HG03457 (cell line): ENCODE measurements at regions not wholly inside any gene's neighbourhood (a gene's known extent, or its start where the extent isn't known, plus 50 kb on each side); places are given as distances from the start of the nearest gene placed in this dataset.

Experiments
- ATAC-seq: cut with Tn5 transposase; IDR thresholded peaks from one replicate; pipeline ENCODE4 v1.9.1; 2021; ENCODE audit warnings: moderate number of reproducible peaks; ENCODE audit not compliant: unreplicated experiment

DNA sequence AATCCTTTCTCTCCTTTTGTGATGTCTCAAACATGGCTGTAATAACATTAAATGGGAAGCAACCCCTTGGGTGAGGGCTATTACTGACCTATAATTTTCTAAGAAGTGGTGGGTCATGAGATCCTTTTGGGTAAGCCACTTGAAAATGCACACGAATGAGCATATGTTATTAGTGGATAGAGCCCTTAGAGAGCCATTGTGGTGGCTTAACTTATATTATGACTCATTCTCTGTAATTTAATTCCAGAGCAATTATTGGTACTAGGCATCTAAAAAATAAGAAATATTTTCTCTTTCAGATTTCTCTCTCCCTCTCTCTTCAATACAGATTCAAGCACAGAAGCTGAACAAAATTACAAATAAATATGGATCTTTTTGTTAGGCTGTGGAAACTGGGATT lies 1177.4 kb upstream of the PHF14 start:
- ATAC-seq = no peak

DNA sequence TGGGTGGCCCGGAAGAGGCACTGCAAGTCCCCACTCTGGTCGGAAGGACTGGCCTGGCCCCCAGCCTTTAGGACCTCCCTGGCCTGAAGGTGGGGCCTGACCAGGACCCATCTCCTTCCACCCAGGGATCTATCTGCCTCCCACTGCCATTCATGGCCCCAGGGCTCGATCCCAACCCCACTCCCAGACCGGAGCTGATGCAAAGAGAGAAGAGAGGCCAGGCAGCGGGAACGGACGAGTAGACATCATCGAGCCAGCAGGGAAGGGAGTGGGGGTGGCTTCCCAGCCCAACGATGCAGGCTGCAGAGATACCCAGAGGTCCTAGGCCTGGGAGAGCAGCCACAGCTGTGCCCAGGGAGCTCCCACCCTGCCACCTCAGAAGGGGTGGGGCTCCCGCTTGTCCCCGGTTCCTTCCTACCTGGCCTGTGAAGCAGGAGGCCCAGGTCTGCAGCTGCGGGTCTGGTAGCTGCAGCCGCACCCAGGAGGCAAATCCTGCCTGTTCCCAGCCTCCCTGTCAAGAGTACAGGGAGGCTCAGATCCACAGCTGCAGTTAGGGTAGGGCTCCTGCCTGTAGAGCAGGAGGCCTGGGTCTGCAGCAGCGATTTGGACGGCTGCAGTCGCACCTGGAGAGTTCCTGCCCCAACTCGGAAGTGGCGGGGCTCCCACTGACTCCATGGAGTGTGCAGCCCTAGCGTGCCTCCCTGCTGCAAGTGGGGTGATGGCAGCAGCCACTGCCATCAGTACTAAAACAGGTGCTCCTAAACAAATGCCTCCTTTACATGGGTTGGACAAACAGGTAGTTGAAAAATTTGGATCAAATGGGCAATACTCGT lies 1151.0 kb upstream of the PHF14 start:
- no peak for ATAC-seq

DNA sequence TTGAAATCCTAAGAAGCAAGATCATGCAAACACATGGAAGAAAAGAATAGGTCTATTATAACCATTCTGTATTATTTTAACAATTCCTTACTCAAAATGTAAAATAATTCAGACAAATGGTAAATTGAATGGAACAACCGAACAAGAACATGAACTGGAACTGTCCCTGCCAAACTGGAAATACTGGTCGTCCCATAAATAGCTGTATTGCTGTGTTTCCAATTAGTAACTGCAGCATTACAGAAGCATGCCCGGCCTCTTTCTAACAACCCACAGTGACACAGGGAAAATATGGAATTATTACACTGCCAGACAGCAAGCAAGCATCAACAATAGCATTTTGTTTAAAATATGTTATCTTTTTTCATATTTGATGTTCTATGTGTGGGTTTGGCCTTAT lies 1138.5 kb upstream of the PHF14 start:
- no peak for ATAC-seq

DNA sequence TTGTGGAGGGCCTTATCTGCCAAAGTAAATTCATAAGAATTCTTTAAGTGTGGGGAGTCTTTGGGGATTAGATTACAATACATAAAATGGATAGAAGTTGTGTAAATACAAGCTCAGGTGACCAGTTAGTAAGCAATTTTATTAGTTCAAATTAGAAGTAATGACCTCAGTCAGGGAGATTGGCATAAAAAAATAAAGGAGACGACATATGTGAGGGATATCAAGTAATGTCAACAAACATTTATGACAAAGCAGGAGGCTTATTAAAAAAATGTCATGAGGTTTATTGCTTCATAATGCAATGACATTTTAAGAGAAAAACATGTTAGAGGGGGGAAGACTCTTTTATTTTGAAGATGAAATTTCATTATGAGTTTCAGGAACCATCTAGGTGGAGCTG lies 1137.0 kb upstream of the PHF14 start:
- no peak for ATAC-seq

DNA sequence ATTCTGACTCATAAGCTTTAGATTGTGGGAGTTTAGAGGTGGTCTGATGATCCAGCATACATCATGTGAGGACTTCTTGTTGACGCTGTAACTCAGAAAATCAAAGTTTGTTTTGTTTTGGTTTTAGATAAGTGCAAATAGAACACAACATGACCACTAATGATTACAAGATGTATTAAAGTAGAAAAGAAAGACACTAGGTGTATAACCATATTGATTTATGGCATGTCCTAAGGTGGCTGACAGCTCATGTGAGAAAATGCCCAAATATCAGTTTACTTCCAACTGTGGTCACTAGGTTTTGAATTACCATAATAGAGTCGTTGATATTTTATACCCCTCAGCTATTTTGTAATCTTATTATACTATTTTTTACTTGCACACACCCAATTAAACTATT lies 1131.4 kb upstream of the PHF14 start:
- no peak for ATAC-seq

DNA sequence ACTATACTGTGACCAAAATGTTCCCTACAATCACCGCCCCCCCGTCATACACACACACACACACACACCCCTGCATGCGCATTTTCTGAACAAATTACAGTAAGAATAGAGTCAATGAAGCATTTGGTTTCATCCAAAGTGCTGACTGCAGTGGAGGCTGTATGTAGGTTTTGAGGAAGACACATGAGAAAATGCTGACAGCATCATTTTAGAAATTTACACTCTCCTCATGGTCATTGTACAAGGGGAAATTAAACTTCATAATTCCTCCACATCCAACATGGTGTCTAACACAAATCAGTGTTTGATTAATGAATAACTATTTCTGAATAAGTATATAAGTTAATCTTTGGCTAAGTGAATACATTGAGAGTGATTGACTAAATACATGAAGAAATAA lies 1126.8 kb upstream of the PHF14 start:
- ATAC-seq = no peak

DNA sequence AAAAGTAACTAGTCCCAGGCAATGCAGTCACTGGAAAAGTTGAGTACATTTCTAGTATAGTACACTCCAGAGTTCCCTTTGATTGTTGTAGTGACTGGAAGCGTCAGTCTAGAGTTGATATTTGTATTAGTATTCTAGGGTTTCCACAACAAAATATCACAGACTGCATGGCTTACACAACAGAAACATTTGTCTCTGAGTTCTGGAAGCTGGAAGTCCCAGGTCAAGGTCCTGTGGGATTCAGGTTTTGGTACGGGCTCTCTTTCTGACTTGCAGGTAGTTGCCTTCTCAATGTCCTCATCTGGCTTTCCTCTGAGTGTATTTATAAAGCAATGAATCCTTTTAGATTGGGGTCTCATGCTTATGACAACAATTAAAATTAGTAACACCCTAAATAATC lies 1119.1 kb upstream of the PHF14 start:
- ATAC-seq = no peak

DNA sequence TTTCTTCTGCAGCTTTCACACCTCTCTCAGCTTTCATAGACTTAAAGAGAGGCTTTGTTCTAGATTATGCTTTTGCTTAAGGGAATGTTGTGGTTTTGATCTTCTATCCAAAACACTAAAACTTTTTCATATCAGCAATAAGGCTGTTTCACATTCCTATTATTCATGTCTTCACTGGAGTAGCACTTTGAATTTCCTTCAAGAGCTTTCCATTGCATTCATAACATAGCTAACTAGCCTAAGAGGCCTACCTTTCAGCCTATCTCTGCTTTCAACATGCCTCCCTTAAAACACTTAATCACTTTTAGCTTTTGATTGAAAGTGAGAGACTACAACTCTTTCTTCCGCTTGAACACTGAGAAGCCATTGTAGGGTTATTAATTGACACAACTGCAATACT lies 1117.0 kb upstream of the PHF14 start:
- no peak for ATAC-seq

DNA sequence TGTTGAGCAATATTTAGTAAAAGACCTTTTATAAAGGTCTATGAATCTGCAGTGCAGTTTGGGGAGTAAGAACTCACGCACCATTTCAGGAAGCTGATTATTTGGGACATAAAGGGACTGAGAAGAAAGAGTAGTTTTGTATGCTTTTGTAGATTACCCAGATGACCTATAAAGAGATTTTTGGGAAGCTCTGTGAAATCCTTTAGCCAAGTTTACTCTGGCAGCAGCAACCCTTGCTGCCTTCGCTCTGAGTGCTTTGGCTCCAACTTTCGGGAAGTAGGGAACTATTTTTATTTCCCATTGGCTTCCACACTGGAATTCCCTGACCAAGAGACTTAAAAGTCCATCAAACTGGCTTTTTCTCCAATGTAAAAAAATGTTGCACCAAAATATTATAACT lies 1110.1 kb upstream of the PHF14 start:
- ATAC-seq = no peak

DNA sequence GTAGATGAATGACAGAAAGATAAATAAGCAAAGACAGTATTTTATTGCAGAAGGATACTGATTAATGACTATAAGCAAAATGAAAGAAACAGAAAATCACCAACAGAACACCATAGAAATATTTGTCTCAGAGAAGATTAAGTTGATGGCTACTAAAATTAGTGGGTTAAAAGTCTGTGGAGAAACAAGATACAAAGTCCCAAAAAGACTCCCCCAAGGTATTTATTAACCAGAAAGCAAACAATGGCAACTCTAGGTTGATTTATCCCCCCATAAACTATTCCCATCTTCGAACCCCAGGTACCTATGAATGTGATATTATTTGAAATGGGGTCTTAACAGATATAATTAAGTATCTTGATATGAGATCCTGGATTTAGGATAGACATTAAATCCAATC lies 1104.5 kb upstream of the PHF14 start:
- ATAC-seq = no peak

DNA sequence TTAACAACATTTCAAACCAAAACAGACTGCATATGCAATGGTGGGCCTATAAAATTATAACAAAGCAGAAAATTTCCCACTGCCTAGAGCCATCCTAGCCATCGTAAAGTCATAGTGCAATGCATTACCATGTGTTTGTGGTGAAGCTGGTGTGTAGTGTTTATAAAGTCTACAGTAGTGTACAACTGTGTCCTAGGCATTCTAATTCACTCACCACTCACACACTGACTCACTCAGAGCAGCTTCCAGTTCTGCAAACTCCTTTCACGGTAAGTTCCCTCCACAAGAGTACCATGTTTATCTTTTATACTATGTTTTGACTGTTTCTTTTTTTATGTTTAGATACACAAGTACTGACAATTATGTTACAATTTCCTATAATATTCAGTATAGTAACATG lies 1104.1 kb upstream of the PHF14 start:
- no peak for ATAC-seq

DNA sequence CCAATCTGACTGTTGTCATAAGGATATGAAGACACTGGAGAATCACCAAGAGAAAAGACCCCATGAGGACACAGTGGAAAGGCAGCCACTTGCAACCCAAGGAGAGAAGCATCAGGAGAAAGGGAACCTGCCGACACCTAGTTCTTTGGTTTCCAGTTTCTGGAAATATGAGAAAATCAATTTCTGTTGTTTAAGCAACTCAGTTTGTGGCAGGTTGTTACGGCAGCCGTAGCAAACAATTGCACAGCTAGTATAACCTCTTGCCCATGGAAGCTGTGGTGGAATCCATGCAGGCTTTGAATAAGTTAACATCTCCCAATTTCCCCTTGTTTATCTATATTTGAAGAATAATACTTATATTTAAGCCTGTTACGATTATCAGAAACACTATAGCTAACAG lies 1103.0 kb upstream of the PHF14 start:
- ATAC-seq = no peak

DNA sequence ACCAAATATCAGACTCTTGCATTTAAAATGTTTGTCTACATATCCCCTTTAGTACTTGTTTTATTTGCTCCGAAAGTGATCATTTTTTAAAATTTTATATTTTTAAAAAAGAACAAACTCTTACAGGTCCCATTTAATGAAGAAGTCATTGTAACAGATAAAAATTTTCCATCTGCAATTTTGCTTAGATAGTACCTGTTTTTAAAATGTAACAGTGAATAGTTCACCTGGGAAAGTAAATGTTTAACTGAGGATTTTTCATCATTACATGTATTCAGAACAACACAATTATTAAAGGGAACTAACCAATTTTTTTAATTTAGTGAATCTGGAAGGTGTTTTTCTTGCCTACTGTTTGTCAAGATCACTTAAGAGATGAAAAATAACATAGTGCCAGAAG lies 1099.5 kb upstream of the PHF14 start:
- ATAC-seq = no peak

DNA sequence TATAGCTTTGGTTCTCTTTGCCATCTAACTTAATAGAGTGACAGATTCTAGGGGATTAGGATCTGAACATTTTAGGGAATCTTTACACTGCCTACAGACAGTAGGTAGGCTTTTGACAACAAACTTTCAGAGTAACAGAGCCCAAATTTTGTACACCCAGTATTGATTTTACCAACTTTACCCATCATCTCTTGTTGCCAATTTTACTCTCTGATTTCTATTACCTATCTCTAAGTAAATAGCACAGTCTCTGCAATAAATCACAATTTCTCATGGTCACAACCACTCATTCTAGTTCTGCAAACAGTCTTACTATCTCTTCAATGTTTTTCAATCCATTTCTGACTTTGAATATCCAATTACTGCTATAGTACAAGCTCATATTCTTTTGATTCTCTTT lies 1097.6 kb upstream of the PHF14 start:
- ATAC-seq = no peak

DNA sequence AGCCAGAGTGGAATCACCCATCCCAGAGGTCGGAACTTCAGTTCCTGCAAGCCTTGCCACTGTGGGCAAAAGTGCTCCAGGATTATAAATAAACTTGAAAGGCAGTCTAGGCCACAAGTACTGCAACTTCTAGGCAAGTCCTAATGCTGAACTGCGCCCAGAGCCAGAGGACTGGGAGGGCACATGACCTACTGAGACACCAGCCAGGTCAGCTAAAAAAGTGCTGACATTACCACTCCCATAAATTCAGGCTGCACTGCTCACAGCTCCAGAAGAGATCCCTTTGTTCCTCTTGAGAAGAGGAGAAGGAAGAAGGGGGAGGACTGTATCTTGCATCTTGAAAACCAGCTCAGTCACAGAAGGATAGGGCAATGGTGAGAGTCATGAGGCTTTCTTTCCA lies 1084.1 kb upstream of the PHF14 start:
- no peak for ATAC-seq

DNA sequence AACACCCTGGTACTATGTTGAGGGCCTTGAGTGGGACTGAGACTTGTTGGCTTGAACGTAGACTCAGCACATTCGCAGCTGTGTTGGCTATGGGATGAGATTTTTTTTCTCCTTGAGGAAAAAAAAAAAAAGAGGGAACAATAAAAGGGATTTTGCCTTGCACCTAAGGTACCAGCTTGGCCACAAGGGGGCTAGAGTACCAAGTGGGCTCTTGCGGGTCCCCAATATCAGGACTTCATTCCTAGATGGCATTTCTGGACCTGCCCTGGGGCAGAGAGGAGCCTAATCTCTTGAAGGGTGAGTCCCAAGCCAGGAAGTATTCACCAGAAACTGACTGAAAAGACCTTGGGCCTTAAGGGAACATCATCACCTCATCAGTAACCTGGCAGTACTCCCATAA lies 1083.6 kb upstream of the PHF14 start:
- ATAC-seq = no peak

DNA sequence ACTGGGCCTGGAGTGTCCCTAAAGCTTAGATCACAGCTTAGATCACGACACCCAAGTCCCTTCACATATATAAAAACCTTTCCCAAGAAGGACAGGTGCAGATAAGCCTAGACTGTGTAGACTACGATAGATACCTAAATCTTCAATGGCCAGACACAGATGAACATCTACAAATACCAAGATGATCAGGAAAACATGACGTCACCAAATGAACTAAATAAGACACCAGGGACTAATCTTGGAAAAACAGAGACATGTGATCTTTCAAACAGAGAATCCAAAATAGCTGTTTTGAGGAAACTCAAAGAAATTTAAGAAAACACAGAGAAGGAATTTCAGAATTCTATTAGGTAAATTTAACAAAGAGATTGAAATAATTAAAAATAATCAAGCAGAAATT lies 1082.6 kb upstream of the PHF14 start:
- ATAC-seq = no peak

DNA sequence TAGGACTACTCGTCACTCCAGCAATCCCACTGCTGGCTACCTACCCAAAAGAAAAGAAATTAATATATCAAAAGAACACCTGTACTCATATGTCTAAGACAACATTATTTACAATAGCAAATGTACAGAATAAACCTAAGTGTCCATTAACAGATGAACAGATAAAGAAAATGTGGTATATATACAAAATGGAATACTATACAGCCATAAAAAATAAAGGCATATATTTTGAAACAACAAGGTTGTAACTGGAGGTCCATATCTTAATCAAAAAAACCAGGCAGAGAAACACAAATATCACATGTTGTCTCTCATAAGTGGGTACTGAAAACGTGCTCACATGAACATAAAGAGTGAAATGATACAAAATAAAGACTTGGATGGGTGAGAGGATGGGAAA lies 1073.3 kb upstream of the PHF14 start:
- ATAC-seq = no peak

DNA sequence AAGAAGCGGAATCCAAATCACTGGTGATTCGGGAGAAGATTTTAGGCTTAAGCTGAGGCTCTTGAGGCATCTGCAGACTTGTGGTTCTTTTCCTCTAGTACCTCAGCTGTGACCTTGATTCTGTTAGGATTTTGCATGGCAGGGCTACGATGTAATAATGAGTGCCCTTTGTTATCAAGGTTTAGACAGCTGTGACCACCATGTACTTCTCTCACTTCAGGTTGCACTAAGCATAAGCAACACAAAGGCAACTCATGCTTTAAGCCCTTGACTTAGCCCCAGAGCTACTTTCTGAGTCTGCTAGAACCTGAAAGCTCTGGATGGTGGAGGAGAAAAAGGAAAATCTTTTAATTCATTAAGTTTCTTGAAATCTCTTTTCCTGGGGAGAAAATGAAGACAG lies 1052.3 kb upstream of the PHF14 start:
- no peak for ATAC-seq

DNA sequence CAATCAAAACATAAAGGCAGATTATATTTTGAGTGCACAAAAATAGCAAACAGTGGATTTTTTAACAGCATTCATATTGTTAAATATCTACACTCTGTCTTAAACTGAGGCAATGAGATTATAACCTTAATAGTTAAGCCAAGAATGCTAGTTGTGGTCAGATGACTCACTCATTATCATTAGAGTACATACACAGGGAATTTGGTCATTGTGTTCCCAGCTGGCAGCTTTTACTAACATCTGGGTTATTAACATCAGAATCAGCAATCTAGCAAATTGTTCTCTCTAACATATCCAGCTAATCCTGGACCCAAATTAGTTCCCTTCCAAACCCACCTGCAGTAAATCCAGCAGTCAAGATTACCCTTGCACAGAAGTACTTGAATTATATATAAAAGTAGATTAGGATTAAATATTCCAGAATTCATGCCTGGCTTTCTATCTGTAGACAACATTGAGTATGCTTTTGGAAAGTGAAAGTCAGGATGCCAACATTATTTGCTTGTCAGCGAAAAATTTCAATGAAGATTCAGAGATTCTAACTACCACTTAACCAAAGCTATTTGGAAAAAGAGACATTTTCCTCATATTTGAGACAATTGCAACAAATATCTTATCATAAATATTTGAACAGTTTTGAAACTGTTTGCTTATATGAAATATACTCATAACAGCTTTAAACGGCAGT lies 1035.6 kb upstream of the PHF14 start:
- ATAC-seq = no peak

DNA sequence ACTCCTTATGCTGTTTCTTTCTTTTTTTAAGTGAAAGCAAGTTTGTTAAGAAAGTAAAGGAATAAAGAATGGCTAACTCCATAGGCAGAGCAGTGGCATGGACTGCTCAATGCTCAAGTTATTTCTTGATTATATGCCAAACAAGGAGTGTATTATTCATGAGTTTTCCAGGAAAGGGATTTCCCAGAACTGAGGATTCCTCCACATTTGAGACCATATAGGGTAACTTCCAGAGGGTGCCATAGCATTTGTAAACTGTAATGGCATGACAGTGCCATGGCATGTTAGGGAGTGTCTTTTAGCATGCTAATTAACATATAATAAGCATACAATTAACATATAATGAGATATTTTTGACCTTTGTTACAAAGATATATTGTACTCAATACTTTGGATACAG lies 1034.5 kb upstream of the PHF14 start:
- no peak for ATAC-seq

DNA sequence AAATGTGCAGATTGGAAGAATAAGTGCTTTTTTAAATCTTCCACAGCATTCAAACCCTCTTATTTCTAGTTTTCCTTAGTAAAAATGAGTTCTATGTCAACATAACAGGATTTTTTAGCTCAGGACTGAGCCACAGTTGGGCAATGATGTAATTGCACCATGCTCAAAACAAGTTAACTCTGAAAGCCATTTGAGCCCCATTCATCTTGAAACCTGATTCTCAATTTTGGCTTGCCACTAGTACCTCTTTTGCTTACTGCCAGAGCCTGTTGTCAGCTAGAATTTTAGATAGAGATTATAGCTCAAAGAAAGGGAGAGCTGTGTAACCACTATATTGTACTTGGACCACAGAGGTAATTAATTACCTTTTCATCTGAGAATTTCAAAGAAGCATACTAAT lies 1028.5 kb upstream of the PHF14 start:
- no peak for ATAC-seq

DNA sequence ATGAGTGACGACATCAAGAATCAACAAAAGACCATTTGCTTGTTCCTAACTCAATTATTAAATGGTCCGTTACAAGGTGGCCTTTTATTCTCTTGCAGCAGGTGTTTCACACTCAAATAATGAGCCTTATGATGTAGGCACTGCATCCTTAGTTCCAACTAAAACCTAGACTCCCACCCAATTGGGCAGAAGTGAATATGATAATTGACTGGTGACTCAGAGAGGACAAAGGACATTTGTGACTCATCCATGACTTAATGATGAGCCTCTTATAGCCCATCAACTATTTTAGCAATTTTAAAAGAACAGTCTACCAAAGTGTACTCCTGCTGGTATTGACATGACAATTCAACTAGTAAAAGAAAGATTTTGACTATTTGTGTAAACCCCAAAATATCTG lies 1027.8 kb upstream of the PHF14 start:
- no peak for ATAC-seq
